ENCODE measurements at regions not wholly inside any gene's neighbourhood (a gene's known extent, or its start where the extent isn't known, plus 50 kb on each side); places are given as distances from the start of the nearest gene placed in this dataset.

DNA sequence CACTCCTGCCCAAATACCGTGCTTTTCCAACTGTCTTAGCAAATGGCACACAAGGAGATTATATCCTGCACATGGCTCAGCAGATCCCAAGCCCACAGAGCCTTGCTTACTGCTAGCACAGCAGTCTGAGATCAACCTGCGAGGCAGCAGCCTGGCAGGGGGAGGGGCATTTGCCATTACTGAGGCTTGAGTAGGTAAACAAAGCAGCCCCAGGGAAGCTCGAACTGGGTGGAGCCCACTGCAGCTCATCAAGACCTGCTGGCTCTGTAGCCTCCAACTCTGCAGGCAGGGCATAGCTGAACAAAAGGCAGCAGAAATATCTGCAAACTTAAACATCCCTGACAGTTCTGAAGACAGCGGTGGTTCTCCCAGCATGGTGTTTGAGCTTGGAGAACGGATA, 70.1 kb upstream of the PTBP2 start:
- no peaks in the 10 kb centered on the region for H3K4me1 ChIP-seq
- H3K36me3 ChIP-seq = no peaks in the 10 kb centered on the region
- intact Hi-C loops (cut with DNase I) = no loop called here
- H3K27ac ChIP-seq = no peak overlapping the region
- WGBS, 2 donors = 58 to 85% methylated on average over 3 of the region's 5 CpGs
- no peak for DNase-seq
- H3K27me3 ChIP-seq = no peaks in the 10 kb centered on the region
- no peak for TF ChIP-seq POLR2A (IDR thresholded peaks at IDR 0.05)
- TF ChIP-seq, protein P1, sequence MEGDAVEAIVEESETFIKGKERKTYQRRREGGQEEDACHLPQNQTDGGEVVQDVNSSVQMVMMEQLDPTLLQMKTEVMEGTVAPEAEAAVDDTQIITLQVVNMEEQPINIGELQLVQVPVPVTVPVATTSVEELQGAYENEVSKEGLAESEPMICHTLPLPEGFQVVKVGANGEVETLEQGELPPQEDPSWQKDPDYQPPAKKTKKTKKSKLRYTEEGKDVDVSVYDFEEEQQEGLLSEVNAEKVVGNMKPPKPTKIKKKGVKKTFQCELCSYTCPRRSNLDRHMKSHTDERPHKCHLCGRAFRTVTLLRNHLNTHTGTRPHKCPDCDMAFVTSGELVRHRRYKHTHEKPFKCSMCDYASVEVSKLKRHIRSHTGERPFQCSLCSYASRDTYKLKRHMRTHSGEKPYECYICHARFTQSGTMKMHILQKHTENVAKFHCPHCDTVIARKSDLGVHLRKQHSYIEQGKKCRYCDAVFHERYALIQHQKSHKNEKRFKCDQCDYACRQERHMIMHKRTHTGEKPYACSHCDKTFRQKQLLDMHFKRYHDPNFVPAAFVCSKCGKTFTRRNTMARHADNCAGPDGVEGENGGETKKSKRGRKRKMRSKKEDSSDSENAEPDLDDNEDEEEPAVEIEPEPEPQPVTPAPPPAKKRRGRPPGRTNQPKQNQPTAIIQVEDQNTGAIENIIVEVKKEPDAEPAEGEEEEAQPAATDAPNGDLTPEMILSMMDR (IDR thresholded peaks at IDR 0.05) = no peak
- H3K9me3 ChIP-seq = no peaks in the 10 kb centered on the region
- H3K4me3 ChIP-seq = no peak overlapping the region

DNA sequence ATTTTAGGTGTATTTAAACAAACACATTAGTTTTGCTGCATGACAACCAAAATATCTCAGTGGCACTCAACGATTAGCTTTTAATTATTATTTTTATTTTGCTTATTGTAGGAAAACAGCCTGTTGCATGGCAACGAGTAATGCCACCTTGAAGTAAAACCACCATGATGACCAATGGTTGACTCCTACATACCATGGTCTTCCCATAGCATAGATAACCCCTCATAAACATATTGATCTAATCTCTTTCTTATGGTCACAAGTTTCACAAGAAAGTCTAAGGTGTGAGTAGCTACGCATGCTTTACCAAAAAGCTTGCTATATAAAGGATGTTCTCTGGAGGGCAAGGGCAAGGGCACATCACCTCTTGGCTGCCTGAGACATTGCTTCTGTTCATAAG, 61.5 kb upstream of the PTBP2 start:
- H3K36me3 ChIP-seq = no peaks in the 10 kb centered on the region
- H3K4me1 ChIP-seq = no peaks in the 10 kb centered on the region
- 79 to 83% methylated on average over 3 of the region's 3 CpGs for WGBS, 2 donors
- intact Hi-C loops (cut with DNase I) = no loop called here
- no peaks in the 10 kb centered on the region for H3K27me3 ChIP-seq
- H3K9me3 ChIP-seq = peaks cover 0 to 6% (median 0%) of the 10 kb centered on the region in 3 donors
- TF ChIP-seq POLR2A (IDR thresholded peaks at IDR 0.05) = no peak
- TF ChIP-seq, protein P1 (IDR thresholded peaks at IDR 0.05) = no peak
- no peak for DNase-seq
- no peak overlapping the region for H3K4me3 ChIP-seq
- no peak overlapping the region for H3K27ac ChIP-seq

DNA sequence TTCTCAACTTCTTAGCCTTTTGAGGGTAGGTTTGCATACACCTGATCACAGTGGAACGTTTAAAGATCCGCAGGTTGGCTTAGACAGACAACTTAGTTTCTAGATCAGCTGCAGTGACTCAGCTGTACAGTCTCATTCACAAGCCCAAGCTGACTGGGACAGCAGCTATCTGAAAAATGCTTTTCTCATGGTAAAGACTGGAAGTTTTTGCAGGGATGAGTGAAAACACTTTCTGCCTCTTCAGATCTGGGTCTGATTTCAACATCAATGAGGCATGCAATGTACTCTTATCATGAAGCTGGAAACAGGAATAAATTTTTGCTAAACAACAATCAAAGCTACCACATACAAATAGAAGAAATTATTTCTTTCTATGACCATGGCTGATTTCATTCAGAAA, 61.1 kb upstream of the PTBP2 start:
- H3K9me3 ChIP-seq = peaks cover 0 to 6% (median 0%) of the 10 kb centered on the region in 3 donors
- WGBS, 2 donors = 85% methylated on average over 2 of the region's 2 CpGs
- no peak overlapping the region for H3K27ac ChIP-seq
- H3K4me1 ChIP-seq = no peaks in the 10 kb centered on the region
- no peak for DNase-seq
- intact Hi-C loops (cut with DNase I) = no loop called here
- no peak for TF ChIP-seq POLR2A (IDR thresholded peaks at IDR 0.05)
- TF ChIP-seq, protein P1 (IDR thresholded peaks at IDR 0.05) = no peak
- no peak overlapping the region for H3K4me3 ChIP-seq
- no peaks in the 10 kb centered on the region for H3K36me3 ChIP-seq
- no peaks in the 10 kb centered on the region for H3K27me3 ChIP-seq

Small RNA genes lying in the stretch of these regions (small RNA-seq; reads per million reads assigned to genes)
- gene RNU1-130P = 0 reads per million in 4 donors
